C4-2B (cell line): ENCODE measurements at regions not wholly inside any gene's neighbourhood (a gene's known extent, or its start where the extent isn't known, plus 50 kb on each side); places are given as distances from the start of the nearest gene placed in this dataset.

Source experiments
- H3K27ac ChIP-seq: fragments of 450-650 bp; 2 replicates; pipeline ENCODE4 v1.5.1; 2017
- CTCF ChIP-seq: fragments of 450-650 bp; conservative IDR thresholded peaks from 2 replicates; pipeline ENCODE4 v1.5.1; 2017; ENCODE audit warnings: mild to moderate bottlenecking
- ZFX ChIP-seq: fragments of 450-650 bp; IDR thresholded peaks from 2 replicates; pipeline ENCODE4 v1.6.1; 2017

GRCh38 chr5:124901081-124901480 is 154.6 kb upstream of the ZNF608 start:
- no peak for TF ChIP-seq ZFX
- TF ChIP-seq CTCF: no peak
- no peak overlapping the region for H3K27ac ChIP-seq

GRCh38 chr5:124902097-124902821 is 155.8 kb upstream of the ZNF608 start:
- H3K27ac ChIP-seq: no peak overlapping the region
- TF ChIP-seq CTCF (no peak), ZFX (no peak)

- H3K27ac ChIP-seq: no peak overlapping the region
- no peak for TF ChIP-seq ZFX
- no peak for TF ChIP-seq CTCF
Observed at GRCh38 chr5:124905256-124906130, 159.1 kb upstream of the ZNF608 start.

- TF ChIP-seq CTCF (no peak), ZFX (no peak)
- H3K27ac ChIP-seq: peak overlapping the region; percentile 49
Observed at GRCh38 chr5:124906339-124907097, 160.1 kb upstream of the ZNF608 start.

GRCh38 chr5:124907098-124907644 is 160.7 kb upstream of the ZNF608 start:
- TF ChIP-seq CTCF (no peak), ZFX (no peak)
- peak overlapping the region; percentile 49; the same call in 1 of the 2 replicates for H3K27ac ChIP-seq

GRCh38 chr5:124908581-124909451 is 162.4 kb upstream of the ZNF608 start:
- TF ChIP-seq CTCF: no peak
- no peak for TF ChIP-seq ZFX
- H3K27ac ChIP-seq: no peak overlapping the region
